Hematopoietic multipotent progenitor cell treated with erythropoietin and hydrocortisone succinate and interleukin-3 and kit ligand, for 4 days (in vitro differentiated cells): ENCODE measurements at regions not wholly inside any gene's neighbourhood (a gene's known extent, or its start where the extent isn't known, plus 50 kb on each side); places are given as distances from the start of the nearest gene placed in this dataset.

Experiments
- DNase-seq: peaks from one replicate; pipeline ENCODE4 v3.0.0-alpha.2; 2015

DNA sequence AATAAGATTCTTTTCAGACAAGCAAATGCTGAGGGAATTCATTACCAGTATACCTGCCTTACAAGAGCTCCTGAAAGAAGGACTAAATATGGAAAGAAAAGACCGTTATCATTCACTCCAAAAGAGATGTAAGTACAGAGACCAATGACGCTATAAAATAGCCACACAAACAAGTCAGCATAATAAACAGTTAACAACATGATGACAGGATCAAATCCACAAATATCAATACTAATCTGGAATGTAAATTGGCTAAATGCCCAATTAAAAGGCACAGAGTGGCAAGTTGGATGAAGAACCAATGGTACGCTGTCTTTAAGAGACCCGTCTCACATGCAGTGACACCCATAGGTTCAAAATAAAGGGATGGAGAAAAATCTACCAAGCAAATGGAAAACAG, 349.6 kb upstream of the MPDZ start:
- no peak for DNase-seq

DNA sequence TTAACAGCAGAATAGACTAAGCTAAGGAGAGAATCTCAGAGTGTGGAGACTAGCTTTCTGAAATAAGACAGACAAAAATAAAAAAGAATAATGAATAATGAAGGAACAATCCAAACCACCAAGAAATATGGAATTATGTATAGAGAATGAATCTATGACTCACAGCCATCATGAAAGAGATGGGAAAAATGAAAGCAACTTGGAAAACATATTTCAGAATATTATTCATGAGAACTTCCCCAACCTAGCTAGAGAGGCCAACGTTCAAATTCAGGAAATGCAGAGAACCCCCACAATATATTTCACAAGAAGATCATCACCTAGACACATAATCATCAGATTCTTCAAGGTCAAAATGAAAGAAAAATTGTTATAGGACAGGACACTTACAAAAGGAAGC, 349.0 kb upstream of the MPDZ start:
- DNase-seq = no peak

DNA sequence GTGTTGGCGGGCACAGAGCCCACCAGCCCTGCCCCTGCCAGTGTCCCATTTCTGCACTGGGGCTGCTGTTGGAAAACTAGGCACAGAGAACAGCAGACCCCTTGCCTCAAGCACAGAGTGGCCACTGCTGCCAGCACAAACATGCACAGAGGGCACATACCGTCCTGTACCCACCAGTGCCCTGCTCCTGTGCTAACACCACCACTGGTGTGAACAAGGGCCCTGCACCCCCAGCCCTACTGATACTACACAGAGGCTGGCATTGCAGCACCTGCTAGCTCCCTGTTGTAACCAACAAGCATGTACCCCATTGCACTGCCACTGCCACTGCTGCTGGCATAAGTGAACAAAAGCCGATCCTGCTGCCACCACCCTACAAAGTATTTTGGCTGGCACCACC, 348.0 kb upstream of the MPDZ start:
- DNase-seq = no peak

DNA sequence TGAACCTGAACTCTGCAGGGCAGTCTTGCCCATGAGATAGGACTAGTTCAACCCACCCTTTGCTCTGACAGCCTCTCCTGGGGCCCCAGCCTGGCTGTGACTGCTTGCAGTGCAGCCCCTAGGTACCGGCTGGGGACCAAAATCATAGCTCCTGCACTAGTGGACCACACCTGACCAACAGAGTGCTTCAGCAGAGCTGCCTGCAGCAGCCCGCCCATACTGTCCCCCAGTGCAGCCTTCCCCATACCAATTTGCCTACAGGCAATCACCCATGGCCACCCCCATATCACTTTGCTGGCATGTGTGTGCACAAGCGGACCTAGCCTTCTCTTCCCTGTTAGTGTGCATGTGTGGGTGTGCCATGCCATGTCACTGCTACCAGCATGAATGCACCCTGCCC, 347.6 kb upstream of the MPDZ start:
- DNase-seq = no peak

DNA sequence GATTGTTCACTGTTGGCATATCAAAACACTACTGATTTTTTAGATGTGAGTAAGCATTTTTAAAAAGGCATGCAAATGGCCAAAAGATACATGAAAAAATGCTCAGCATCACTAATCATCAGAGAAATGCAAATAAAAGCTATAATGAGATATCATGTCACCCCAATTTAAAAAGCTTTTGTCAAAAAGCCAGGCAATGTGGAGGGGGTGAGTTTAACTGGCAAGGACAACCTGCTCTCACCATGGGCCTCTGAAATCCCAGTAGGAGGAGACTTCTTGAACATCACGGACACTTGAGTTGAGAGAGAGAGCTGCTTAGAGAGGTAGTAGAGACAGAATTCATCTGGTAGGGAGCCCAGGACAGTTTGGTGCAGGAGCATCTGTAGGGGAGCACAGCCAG, 347.1 kb upstream of the MPDZ start:
- no peak for DNase-seq

DNA sequence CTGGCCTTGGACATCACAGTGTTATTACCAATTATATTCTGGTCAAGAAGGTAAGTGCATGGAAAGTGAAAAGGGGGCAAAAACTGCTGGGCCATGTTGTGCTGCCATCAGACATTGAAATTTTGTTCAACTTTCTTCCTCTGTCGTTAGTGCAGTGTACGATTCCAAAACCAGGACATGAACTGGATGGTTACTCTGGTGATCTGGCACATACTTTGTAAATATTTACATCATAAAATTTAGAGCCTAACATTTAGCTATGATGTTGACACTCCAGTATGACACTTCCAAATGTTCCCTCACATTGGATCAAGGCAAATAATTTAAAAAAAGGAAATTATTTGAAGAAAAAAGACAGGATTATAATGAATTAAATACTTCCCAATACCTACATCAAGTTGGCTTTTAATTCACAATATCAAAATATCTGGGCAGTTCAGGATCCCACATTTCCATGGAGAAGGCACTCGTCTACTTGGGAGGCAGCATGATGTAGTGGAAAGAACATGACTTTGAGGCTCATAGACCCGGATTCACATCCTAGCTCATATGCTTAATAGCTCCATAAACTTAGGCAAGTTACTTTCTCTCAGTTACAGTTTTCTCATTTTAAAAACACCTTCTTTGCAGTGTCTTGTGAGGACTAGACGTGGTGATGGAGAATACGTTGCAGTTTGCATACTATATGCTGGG, 342.5 kb upstream of the MPDZ start:
- DNase-seq = no peak

DNA sequence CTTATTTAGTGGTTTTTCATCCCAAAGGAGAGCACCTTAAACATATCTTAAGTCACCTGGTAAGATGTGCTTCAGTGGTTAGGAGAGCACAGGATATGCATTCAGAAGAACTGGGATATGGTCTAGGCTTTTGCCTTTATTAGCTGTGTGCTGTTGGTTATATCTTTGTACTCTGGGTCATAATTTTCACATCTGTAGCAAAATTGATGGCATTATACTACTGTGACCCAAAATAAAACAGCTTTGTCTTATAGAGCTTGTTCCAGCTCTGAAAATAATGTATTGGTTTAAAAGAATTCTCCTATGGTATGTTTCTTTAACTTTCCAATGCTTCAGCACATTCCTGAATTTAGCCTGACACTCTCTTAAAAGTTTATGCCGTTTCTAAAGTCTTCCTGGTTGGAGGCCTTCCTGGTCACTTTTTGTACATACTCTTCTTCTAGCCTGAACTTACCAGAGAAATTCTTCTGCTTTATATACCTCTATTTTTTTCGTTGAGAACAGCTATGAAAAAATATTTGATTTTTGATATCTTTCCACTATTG, 337.1 kb upstream of the MPDZ start:
- no peak for DNase-seq

DNA sequence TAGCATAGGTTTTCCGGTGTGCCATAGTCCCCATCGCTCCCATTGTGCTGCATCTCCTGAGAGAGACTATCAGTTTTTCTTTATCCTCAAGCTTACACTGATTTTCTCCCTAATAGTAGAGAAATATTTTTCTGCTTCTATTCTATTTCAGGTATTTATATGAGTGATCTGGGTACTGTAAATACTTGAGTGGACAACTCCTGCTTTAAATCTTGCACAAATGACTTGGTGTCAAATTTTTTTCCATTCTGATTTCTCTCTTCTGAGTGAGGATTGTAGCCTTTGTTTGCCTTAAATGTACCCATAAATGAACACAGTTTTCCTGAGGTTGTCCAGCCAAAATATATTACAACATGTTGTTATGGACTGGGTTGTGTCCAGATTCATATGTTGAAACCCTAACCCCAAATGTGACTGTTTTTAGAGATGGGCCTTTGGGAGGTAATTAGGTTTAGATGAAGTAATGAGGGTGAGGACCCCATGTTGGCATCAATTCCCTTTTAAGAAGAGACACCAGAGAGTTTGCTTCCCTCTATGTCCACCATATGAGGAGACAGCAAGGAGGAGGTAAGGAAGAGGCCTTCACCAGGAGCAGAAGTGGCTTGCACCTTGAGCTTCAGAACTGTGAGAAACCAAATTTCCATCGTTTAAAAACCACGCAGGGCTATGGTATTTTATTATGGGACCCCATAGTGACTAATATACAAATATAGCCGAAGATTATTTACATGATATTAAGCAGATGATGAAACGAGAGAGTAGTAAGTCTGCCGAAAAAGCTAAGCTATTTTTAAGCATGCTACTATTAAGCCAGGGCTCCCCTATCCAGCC, 336.4 kb upstream of the MPDZ start:
- no peak for DNase-seq

DNA sequence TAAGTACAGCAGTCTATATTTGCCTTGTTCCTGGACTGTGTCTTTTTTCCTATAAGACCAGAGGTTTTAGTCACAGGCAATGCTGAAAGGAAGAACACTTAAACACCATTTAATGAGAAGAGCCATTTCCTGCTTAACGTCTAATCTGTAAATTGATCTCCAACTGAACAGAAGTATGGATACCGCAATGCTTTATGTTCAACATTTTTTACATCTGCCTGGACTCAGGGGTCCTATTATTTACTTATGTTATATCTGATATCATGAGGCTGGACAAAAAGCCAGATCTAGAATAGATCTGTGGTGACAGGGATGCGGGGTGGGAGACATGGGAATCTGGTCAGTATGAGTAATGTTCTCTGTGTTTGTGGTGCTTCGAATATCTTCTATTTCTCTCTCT, 334.6 kb upstream of the MPDZ start:
- DNase-seq = no peak

DNA sequence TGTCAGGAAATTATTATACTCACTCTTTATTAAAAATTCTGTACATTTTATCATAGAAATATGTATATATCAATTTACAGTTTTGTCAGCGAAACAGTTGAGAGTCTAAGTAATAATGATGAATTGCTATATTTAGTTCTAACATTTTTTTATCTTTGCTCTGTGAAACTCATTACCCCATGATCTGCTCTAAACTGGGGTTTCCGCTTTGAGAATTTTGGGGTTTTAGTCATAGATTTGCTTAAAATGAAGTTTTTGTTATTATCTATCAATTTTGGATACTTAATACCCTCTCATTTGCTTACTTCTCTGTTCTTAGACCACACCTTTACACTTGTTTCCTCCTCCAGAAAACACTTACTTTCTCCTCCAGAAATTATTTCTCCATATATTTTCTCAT, 333.8 kb upstream of the MPDZ start:
- DNase-seq = no peak

DNA sequence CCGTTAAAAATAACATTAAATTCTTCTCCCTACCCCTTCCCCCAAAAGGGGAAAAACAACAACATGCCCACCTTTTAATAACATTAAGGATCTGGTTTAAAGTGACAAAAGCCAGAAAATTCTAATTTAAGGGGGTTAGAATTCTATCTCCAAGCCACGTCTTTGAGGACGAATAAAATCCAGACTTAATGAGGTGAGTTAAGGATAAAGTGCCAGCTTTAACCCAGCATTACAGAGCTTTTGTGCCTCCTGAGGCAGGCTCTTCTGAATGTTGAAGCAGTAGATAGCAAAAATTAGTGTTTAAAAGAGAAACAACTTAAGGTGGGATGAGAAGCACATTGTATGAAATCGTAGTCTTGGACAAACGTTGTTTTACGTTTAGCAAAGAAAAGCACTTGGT, 329.0 kb upstream of the MPDZ start:
- no peak for DNase-seq

DNA sequence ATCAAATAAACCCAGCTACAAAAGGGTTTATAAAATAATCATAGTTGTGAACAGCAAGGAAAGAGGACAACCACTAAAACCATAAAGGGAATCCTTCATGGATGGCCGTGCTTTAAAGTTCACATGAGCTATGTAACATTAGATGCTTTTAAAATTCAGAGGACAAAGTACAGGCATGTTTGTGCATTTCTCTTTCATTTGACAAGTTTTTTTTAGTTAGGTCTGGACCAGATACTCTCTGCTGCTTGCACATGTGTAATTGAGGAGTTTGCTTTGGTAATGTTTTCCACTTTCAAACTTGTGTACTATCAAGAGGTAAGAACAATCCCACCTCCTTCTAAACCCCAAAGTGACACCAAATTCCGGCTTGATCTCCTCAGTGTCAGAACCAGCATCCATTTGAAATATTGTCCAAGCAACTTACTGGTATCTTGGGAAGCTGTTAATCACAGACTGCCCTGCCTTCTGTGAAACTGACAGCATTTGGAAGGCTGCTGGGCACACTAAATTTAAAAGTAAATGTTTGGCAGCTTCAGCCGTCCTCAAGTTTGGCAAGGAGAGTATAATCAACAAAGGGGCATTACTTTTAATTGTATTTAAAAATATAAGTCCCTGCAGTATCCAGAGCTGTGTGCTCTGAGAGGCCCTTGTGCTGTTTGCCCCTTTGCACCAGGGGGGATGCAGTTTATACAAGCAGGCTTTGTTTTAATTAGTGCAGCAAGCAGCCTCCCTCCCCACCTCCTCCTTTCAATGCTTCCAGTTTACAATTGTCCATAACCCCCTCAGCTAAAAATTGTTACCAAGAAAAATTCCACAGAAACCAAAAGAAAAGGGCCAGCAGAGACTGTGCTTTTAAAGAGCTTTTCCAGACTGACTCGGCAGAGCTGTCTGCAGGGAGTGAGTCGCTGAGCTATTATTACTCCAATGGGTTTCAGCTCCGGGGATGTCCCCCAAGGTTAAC, 328.3 kb upstream of the MPDZ start:
- no peak for DNase-seq

DNA sequence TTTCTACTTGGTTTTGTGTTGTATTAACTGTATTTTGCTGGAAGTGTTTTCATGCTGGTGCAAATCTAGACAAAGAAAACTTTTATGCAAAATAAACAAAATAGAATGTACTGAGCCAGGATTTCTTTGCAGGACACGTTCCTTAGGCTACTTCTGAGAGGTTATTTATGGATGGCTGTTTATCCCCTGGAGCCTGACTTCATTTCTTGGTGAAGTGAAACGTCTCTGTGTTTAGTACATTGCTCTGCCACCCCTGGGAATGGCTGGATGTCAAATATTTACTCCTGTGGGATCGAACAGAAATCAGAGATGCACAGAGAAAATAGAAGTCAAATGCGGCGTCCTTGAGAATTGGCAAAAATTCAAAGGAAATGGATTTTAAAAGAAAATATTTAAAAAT, 327.1 kb upstream of the MPDZ start:
- DNase-seq = no peak

DNA sequence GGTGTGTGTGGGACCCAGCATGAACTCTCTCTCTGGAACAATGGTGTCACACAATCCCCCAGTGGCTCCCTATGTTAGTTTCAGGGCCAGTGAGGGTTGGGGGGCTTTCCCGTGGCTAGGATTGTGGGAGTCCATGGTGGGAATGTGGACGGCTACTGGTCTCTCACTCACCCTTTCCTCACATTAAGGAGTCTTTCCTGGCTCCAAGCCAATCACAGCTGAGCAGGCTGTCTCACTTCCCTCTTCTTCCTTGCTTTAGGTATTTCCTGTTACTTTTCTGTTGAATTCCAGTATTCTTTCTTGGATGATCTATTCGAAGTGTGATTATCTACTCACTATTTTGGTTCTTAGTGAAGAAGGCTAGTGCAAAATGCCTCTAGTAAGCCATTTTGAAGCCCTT, 324.4 kb upstream of the MPDZ start:
- no peak for DNase-seq

DNA sequence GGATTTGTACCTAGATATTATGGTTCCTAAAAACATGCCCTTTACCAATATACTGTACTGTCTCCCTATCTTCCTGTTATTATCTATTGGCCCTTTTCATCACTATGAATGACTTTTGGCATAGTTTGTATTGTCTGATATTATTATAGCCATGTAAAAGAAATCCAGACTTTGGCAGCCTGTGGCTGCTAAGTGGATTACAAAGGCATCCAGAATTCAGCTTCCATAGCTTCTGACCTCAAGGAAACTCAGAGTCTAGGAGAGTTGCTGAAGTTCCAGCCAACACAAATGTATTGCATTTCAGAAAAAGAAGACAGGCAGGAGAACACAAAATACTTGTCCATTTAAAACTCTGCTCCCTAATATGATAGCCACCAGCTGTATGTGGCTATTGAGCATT, 319.2 kb upstream of the MPDZ start:
- DNase-seq = no peak

DNA sequence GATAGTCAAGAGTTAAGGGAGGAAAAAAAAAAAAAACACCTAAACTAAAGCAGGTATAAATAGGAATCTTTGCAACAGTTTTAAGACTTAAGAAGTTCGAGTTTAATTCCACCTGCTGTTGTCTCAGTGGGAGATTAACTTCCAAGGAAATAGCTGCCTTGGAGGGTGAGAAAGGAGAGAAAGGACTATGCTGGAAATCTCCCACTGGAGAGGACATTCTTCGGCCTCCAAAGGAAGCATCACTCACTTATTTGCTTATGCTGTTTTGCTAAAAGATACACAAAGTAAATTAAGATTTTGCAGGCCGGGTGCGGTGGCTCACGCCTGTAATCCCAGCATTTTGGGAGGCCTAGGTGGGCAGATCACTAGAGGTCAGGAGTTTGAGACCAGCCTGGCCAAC, 317.9 kb upstream of the MPDZ start:
- DNase-seq = no peak

DNA sequence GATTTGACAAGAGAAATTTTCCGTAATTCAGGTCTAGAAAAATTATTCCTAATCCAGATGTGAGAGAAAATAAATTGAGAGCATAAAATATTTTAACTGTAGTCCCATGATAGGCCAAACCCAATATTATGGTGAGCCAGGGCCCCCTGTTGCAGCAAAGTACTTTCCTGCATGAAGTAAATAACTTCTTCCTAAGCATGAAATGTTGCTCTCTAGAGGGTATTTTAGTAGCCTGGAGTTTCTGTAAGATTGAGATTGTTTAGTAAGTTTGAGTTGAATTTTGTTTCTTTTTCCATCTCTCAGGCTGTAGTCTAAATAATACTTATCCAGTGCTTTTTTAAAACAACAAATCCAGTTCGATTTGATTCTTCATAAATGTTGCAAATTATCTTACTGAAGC, 317.5 kb upstream of the MPDZ start:
- no peak for DNase-seq

DNA sequence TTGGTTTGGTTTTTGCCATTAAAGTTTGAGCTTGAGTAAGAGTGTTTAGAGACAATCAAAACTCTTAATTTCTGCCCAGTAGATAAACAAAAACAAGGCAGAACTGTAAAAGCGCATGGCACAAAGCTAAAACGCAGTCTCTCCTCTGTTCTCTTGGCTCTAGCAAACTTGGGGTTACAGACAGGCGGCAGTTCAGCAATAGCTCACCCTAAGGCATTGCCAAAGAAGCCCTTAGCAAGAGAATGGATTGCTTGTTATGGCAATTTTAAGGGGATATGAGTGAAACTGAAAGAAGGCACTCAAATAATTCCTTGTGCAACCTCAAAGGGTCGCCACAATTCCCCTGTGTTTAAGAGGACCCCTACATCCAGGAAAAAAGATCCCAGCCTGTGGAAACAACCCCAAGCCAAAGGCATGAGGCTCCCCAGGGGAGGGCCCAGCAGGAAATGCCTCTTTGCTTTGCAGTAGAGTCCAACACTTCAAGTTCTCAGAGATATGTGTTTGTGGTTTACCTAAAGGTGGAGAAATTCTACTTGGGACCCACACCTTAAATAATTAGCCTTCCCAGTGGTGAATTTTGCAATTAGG, 317.0 kb upstream of the MPDZ start:
- no peak for DNase-seq

DNA sequence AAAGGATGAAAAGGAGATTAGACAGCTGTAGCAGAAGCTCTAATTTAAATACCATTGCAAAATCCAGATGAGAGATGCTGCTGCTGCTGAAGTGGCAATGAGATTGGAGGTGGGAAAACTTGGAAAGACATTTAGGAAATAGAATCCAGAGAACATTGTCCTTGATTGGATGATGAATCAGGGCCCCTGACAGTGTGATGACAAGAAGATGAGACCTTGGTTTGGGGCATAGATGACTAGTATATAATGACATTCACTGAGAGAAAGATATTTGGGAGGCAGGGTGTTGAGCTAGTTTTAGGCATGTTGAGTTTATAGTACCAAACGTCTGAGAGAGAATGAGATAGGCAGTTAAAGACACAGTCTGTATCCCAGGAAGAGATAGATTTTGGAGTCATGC, 311.5 kb upstream of the MPDZ start:
- DNase-seq = no peak

DNA sequence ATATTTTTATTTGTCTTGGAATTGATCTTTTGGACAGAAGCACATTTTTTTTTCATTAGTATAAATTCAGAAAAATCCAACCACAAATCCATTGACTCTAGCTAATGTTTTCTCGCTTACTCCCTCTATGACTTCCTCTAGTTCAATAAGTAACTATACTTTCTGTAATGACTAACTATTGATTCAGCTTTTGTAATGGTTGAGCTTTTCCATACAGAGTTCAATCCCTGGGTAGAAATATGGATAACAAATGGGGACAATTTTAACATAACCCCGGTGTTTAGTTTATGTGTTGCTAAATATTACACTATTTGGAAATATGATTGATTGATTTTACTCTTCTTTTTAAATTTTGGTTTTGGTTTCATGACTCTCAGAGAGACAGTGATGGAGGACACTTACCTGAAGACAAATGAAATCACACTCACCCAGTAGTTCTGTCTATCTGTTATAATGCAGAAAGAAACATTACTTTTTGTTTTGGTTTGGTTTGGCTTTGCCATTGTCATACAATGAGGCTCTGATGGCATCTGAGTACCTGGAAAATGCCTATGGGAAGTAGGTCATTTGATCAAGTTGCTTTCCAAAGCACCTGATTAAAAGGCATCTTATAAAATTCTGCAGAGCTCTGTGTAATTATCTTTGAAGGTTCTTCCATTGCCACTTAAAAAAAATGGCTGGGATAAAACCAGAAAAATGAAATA, 309.7 kb upstream of the MPDZ start:
- no peak for DNase-seq

DNA sequence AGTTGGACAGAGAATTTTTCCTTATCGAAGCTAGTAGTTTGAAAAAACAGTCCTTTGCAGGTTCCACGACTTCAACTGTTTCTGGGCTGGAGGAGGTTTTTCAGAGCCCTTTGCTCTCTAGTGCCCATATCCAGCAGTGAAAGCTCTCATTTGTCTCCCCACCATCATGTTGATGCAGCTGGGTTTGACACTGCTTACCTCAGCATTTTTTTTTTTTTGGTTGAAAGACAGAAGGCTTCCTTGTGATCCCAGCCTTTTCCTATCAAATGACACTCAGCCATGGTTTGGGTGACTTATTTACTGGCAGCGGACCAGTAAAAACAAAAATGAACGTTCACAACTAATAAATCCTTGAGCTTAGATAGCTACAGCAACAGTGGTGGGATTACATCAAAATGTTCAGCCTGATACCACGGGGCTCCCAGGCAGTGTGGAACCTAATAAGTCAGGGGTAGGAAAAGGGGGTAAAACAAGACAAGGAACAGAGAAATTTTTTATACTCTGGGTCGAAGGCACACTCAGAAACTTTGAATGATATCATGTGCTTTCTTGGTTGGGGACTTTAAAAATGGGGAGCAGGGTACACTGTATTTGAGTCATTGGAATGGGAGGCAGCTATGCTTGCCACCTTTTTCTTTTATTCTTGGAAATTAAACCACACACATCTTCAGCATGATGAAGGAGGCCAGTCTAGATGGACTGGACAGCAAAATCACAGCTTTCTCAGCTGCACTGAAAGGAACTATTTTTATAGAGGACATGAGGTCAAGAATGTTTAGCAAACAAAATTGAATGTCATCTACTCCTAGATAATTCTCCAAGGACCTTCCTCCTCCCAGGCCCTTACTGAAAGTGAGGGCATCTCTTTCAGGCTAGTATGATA, 308.9 kb upstream of the MPDZ start:
- no peak for DNase-seq
